LNCaP clone FGC (cell line): ENCODE measurements at regions not wholly inside any gene's neighbourhood (a gene's known extent, or its start where the extent isn't known, plus 50 kb on each side); places are given as distances from the start of the nearest gene placed in this dataset.

Experiments
- DNase-seq: peaks from one replicate; pipeline ENCODE4 v3.0.0-alpha.2; 2011; ENCODE audit warnings: low read depth
- H3K4me3 ChIP-seq: 2 replicates; pipeline ENCODE4 v1.5.1; 2011; ENCODE audit warnings: mild to moderate bottlenecking, low read depth, low read length, control low read depth
- CTCF ChIP-seq: IDR thresholded peaks from 2 replicates; pipeline ENCODE4 v1.5.1; 2012; ENCODE audit warnings: mild to moderate bottlenecking; ENCODE audit not compliant: control insufficient read depth, insufficient read depth; ENCODE audit errors: extremely low read depth

DNA sequence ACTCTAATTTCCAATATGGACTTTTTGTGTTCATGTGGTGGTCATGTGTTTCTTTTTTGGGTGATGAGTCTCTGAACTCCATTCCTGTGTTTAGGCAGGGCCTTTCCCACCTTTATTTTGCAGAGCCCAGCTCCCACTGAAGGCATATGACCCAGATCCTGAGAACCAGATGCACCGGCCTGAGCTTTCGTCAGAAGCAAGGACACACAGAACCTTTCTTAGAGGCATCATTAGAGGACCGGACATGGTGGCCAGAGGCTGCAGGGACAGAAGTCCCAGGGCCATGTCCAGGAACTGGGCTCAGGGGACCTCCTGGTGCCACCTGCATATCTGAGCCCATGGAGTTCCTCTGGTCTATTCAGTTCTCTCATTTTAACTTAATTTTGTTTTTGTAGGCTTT, 200.9 kb upstream of the ZNF32 start:
- H3K4me3 ChIP-seq, result no peak overlapping the region
- DNase-seq, result no peak
- TF ChIP-seq CTCF, result no peak

GRCh38 chr10:43846968-43847367, 198.3 kb upstream of the ZNF32 start:
- H3K4me3 ChIP-seq, result no peak overlapping the region
- no peak for DNase-seq
- no peak for TF ChIP-seq CTCF

DNA sequence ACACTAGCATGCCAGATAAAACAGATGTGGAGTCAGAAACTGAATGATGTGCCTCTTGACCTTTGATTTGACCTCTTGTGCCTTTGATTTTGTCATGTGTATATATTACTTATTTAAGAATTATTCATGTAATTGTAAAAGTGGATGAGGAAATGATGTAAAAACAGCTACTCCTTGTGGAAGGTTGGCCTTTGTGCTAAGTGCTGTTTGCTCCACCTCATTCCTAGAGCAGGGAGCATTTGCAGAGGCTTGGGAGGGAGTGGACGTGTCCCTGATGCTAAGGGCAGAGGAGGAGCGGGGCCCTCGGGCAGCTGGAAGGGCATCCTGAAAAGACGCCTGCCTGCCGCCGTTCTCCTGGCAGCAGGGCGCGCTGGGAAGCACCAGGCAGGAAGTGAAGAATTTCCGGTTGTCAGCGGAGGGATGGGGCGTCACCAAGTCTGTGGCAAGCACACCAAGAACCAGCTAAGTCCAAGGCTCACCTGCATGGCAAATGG, 197.6 kb upstream of the ZNF32 start:
- DNase-seq, result no peak
- H3K4me3 ChIP-seq, result no peak overlapping the region
- TF ChIP-seq CTCF, result no peak

DNA sequence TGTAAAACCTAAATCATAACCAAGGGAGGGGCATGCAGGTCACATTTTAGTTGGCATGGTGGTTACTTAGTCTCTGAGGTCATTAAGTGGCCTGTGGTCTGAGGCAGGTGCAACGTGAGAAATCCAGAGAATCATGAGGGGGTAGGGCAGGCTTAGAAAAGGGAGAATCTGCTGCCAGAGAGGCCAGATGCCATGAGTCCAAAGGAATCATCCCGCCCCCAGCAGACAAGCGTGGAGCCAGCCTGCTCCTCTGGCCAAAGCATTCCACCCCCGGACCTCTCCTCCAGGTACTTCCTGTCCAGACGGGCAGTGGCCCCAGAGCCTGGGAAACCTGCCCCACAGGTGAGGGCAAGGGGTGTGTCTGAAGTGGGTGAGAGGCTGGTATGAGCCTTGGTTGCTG, 196.4 kb upstream of the ZNF32 start:
- no peak for DNase-seq
- no peak overlapping the region for H3K4me3 ChIP-seq
- no peak for TF ChIP-seq CTCF

GRCh38 chr10:43844221-43844620, 195.5 kb upstream of the ZNF32 start:
- H3K4me3 ChIP-seq, result no peak overlapping the region
- no peak for DNase-seq
- no peak for TF ChIP-seq CTCF

- no peak for DNase-seq
- TF ChIP-seq CTCF, result no peak
- no peak overlapping the region for H3K4me3 ChIP-seq
These were observed 194.8 kb upstream of the ZNF32 start for GRCh38 chr10:43843321-43844101.

DNA sequence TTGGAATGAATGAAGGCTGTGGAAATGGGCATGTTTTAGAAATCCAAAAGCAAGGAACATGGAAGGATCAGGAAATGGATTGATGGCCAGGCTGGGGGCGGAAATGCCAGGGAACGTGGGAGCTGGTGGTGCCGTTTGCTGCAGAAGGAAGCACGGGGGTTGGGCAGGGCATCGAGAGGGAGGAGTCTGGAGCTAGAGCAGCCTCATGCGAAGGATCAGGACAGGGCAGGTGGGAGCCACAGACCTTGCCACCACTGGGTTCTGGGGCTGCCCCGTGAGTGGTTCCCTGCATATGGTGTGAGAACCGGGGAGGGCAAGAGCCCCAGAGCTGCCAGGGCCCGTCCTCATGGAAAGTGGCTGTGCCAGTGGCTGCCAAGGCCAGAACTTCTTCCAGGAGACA, 193.8 kb upstream of the ZNF32 start:
- TF ChIP-seq CTCF, result no peak
- DNase-seq, result no peak
- no peak overlapping the region for H3K4me3 ChIP-seq
